ENCODE measurements at regions not wholly inside any gene's neighbourhood (a gene's known extent, or its start where the extent isn't known, plus 50 kb on each side); places are given as distances from the start of the nearest gene placed in this dataset.

- TF ChIP-seq, protein P1, sequence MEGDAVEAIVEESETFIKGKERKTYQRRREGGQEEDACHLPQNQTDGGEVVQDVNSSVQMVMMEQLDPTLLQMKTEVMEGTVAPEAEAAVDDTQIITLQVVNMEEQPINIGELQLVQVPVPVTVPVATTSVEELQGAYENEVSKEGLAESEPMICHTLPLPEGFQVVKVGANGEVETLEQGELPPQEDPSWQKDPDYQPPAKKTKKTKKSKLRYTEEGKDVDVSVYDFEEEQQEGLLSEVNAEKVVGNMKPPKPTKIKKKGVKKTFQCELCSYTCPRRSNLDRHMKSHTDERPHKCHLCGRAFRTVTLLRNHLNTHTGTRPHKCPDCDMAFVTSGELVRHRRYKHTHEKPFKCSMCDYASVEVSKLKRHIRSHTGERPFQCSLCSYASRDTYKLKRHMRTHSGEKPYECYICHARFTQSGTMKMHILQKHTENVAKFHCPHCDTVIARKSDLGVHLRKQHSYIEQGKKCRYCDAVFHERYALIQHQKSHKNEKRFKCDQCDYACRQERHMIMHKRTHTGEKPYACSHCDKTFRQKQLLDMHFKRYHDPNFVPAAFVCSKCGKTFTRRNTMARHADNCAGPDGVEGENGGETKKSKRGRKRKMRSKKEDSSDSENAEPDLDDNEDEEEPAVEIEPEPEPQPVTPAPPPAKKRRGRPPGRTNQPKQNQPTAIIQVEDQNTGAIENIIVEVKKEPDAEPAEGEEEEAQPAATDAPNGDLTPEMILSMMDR (IDR thresholded peaks at IDR 0.05), result no peak
- TF ChIP-seq POLR2A (IDR thresholded peaks at IDR 0.05), result no peak
Observed at GRCh38 chr3:107962037-107962436, 128.8 kb downstream of the CD47 start.

Data from body of pancreas (tissue), 4 donors.